A549 (cell line): ENCODE measurements at regions not wholly inside any gene's neighbourhood (a gene's known extent, or its start where the extent isn't known, plus 50 kb on each side); places are given as distances from the start of the nearest gene placed in this dataset.

ENCODE experiments used
- CHD2 ChIP-seq: fragments of 150-350 bp; IDR thresholded peaks from 2 replicates; pipeline ENCODE4 v1.6.1; 2014; ENCODE audit warnings: low read length; ENCODE audit not compliant: partially characterized antibody
- EP300 ChIP-seq, 2 experiments: fragments of >200 bp; sonication (Bioruptor Twin); formaldehyde crosslinking; IDR thresholded peaks; 2 replicates in 1 of 2; 3 replicates in 1 of 2; pipeline ENCODE4 v1.6.1; 2016 to 2017
- TF ChIP-seq, protein P1 (sequence below): fragments of >200 bp; sonication (Bioruptor Twin); formaldehyde crosslinking; IDR thresholded peaks from 3 replicates; pipeline ENCODE4 v1.5.1; 2016
- TF ChIP-seq, protein P2 (sequence below): fragments of 450-650 bp; IDR thresholded peaks from 2 replicates; pipeline ENCODE4 v1.6.1; 2014; ENCODE audit warnings: antibody characterized with exemption
- TF ChIP-seq, protein P3 (sequence below): IDR thresholded peaks from 2 replicates; pipeline ENCODE4 v1.6.1; 2012

- TF ChIP-seq CHD2 (no peak), EP300 (IDR thresholded peaks at IDR 0.05) (no peak)
- TF ChIP-seq, protein P1, sequence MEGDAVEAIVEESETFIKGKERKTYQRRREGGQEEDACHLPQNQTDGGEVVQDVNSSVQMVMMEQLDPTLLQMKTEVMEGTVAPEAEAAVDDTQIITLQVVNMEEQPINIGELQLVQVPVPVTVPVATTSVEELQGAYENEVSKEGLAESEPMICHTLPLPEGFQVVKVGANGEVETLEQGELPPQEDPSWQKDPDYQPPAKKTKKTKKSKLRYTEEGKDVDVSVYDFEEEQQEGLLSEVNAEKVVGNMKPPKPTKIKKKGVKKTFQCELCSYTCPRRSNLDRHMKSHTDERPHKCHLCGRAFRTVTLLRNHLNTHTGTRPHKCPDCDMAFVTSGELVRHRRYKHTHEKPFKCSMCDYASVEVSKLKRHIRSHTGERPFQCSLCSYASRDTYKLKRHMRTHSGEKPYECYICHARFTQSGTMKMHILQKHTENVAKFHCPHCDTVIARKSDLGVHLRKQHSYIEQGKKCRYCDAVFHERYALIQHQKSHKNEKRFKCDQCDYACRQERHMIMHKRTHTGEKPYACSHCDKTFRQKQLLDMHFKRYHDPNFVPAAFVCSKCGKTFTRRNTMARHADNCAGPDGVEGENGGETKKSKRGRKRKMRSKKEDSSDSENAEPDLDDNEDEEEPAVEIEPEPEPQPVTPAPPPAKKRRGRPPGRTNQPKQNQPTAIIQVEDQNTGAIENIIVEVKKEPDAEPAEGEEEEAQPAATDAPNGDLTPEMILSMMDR = no peak
- TF ChIP-seq, protein P2, sequence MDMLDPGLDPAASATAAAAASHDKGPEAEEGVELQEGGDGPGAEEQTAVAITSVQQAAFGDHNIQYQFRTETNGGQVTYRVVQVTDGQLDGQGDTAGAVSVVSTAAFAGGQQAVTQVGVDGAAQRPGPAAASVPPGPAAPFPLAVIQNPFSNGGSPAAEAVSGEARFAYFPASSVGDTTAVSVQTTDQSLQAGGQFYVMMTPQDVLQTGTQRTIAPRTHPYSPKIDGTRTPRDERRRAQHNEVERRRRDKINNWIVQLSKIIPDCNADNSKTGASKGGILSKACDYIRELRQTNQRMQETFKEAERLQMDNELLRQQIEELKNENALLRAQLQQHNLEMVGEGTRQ = no peak
- TF ChIP-seq, protein P3, sequence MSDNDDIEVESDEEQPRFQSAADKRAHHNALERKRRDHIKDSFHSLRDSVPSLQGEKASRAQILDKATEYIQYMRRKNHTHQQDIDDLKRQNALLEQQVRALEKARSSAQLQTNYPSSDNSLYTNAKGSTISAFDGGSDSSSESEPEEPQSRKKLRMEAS = no peak
These were observed 162.1 kb upstream of the FOXK1 start for GRCh38 chr7:4519819-4520520.
